ENCODE measurements at regions not wholly inside any gene's neighbourhood (a gene's known extent, or its start where the extent isn't known, plus 50 kb on each side); places are given as distances from the start of the nearest gene placed in this dataset.

DNA sequence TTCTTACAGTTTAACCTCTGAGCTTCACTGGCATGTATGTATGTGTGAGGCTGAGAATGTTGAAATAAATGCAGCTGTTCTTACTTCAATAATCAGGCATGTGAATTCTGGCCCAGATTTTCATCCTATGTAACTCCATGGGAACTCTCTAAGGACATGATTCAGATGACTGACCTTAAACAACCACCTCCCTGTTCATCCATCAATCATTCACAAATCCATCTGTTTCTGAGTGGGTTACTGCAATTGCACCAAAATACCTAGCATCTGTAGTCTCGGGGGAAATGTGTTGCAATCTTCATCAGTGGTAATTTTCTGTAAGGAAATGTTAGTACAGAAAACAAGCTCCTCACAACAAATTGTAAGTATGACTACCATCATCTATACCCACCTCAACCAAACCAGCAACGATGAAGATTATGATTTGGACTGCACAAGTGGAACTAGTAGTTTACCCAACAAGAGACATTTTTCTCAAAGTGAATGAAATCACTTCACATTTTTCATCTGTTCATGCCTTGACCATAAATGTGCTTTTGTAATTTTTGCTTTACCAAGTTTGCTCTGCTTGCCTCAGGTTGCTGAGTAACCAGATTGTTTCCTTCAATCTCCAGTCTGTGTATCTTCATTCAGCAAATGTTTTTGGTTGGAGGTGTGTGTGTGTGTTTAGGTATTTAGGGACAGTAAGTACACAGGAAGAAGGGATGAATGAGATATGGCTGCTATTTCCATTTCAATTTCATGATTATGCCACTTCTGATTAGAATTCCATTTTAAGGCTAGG lies 65.7 kb upstream of the FZD8 start:
- DNase-seq, result peak; percentile 50

DNA sequence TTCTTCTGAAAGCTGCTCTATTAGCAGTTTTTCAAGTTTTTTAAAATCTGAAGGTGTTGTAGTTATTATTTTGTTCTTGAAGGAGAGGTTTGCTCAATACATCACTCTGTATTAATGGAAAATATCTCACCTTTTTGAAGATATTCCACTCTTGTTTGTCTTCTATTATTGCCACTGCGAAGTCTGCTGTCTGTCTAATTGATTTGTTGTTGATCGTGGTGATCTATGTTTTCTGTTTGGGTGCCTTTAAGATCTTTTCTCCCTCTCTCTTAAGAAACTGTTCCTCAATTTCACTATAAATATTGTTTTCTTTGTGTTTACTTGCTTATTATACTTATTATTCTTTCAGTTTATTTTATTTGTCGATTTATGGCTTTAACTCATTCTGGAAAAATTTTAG lies 64.9 kb upstream of the FZD8 start:
- no peak for DNase-seq

DNA sequence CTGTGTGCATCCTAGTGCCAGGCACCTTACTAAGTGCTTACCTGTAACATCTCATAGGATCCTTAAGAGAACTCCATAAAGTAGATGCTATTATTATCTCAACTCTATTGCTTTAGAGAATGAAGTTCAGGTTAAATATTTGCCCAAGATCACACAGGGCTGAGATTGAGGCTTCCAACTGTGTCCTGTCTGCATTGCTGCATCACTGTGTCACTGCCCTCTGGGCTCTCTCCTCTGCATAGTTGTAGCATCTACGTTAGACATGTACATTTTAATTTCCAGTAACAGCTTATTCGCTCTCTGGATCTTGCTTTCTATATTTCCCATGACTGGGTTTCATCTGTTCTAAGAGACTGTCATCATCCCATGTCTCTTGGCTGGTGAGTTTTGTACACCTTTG lies 63.6 kb upstream of the FZD8 start:
- DNase-seq, result no peak

DNA sequence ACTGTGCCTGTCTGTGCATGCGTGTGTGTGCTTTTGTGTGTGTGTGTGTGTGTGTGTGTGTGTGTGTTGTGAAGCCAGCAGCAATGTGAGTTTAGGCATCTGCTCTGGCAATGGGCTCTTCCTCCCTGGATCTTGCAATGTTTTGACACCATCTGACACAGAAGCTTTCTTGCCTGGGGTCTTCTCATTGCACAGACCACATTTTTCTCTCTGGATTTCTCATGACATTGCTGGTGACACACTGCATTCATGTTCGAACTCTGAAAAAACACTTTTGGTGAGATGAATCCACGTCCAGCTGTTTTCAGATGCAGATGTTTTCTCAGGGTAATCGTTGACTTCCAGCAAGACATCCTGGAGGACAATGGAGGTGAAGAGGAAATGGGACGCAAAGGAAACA lies 63.0 kb upstream of the FZD8 start:
- no peak for DNase-seq

DNA sequence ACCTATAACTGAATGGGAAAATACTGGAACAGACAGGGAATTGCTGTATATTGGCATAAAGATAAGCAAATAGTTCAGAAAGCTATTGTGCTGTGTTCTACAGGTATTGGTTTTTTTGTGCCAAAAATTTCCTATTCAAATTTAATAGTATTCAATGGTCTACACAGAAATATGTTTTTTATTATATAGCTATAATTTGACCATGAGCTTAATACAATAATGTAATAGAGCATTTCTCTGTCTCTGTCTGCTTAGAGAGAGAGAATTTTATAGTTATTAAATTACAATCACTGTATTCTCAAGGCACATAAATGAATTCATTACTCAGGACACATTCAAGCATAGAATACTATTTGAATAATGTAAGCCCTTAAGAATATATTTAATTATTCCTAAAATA lies 62.3 kb upstream of the FZD8 start:
- DNase-seq, result no peak

DNA sequence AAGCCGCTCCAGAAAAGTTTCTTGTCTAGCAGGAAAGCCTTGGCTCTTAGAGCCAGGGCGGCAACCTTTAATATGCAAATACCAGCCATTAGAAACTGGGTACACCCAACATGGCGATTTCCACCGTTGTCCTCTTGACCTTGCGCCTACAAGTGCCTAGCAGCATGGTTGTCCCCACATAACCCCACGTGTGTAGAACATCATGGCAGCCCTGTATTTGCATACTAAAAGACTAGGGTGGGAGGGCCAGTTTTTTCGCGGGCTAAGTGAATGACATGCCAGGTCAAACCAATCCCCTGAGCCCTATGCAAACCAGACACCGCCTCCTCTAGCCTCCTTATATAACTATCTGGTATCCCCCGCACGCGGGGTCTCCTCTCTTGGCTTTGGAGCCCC lies 58.4 kb upstream of the FZD8 start:
- DNase-seq, result no peak

DNA sequence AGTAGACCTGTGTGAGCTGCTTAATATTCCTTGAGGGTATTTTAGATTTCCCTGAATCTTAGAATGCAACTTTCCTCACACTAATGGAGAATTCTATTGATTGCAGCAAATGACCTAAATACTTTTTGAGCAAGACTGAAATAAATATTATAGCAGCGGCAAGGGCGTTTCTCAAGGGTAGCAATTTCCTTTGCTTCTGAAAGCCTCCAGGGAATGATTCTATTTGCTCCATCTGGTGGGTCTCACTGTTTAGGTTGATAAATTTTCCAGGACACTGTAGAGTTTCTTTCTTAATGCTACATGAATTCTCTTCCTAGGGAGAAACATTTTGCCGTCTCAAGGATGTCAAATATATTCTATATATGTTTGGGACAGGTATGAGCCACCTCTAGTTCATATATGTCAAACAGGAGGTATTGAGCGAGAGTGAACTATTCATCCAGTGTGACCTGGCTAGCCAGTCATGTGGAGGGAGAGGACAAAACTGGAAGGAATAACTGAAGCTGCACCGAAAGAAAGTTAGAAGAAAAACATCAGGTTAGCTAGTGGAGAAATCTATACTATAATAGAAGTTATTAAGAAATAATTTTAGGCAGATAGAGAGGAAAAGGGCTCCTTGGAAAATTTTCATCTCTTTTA lies 57.9 kb upstream of the FZD8 start:
- DNase-seq, result no peak

DNA sequence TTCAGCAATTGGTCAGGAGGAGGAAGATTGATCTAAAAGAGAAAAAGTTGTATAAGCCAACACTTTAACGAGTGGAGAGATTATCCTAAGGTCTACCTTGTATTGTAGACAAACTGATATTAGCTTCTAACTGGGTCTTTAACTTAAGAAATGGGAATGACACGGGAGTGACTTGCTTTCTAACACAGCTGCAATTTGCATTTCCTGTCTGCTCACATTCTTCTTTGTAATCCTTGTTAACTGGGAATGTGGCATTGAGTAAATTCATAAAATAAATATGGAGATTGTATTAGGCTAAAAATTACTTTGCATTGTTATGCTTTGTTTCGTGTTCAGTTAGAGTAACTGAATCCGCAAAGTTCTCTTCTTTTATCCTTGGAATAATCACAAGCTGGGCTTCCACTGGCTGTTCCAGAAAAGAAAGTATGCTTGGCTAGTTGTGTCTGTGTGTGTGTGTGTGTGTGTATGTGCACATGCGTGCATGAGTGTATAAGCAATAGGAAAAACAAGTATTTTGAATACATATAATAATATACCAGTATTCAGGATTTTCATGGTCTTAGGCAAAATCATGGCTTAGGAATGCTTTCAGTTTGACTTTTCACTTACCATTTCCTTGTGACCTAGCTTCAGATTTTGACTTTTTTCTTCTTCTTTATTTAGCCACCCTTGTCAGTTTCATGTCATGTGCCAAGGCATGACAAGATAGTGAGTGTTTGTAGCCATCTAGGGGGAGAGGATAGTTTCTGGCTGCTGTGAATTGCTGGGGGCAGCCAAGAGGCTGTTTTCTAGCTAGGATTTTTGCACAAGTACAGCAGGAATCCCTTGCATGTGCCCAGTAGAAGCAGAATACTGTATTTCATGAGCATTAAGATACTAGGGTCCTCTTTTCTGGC lies 54.5 kb upstream of the FZD8 start:
- no peak for DNase-seq

DNA sequence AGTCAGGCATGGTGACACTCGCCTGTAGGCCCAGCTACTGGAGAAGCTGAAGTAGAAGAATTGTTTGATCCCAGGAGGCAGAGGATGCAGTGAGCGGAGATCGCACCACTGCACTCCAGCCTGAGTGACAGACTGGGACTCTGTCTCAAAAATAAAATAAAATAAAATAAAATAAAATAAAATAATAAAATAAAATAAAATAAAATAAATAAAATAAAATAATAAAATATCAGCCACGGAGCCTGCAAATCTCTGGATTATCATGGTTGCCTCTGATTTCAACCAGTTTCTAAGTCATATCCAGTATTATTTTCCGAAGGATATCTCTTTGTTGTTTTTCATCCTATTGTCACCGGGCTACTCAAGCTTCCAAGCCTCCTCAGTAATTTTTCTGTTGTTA lies 51.7 kb upstream of the FZD8 start:
- no peak for DNase-seq
